SK-N-SH (cell line): ENCODE measurements at regions not wholly inside any gene's neighbourhood (a gene's known extent, or its start where the extent isn't known, plus 50 kb on each side); places are given as distances from the start of the nearest gene placed in this dataset.

Source experiments
- CTCF ChIA-PET: fragments of 300-600, 350-600 bp; formaldehyde crosslinking; extraction: SDS; loops from one replicate; lab custom pipeline; 2021; lab: Yijun Ruan, JAX
- POLR2A ChIA-PET: fragments of 350-600 bp; sonication (Branson Sonifier 250); formaldehyde crosslinking; extraction: SDS; loops from one replicate; lab custom pipeline; 2020; ENCODE audit warnings: antibody characterized with exemption, inconsistent platforms; lab: Yijun Ruan, JAX
- DNase-seq: peaks from one replicate; pipeline ENCODE4 v3.0.0; 2012
- H2AFZ ChIP-seq: fragments of 200-600 bp; sonication (generic); 2 replicates; pipeline ENCODE4 v1.8.1; 2016; ENCODE audit warnings: antibody characterized with exemption, mild to moderate bottlenecking, low read depth
- H3F3A ChIP-seq: fragments of 200-600 bp; sonication (generic); replicated peaks from 2 replicates; pipeline ENCODE3; 2016; ENCODE audit warnings: antibody characterized with exemption, mild to moderate bottlenecking; ENCODE audit not compliant: insufficient read depth
- H3K27ac ChIP-seq, 2 experiments: fragments of 200-500 bp in 1 of 2; fragments of 200-600 bp in 1 of 2; sonication (Bioruptor generic) in 1 of 2; sonication (generic), shearing (Covaris generic) in 1 of 2; 2 replicates each; pipeline versions ENCODE4 v1.5.1 to v1.6.1; 2014 to 2016; ENCODE audit warnings: low read depth in 2 of 2, inconsistent platforms in 1 of 2, low read length in 1 of 2, mild to moderate bottlenecking in 1 of 2, mixed read lengths in 1 of 2
- H3K27me3 ChIP-seq: fragments of 200-600 bp; sonication (generic), shearing (Covaris generic); 2 replicates; pipeline ENCODE4 v1.6.1; 2016; ENCODE audit warnings: mixed run types; ENCODE audit not compliant: insufficient read depth
- H3K36me3 ChIP-seq, 2 experiments: fragments of 200-500 bp in 1 of 2; fragments of 200-600 bp in 1 of 2; sonication (Bioruptor generic) in 1 of 2; sonication (generic) in 1 of 2; replicated peaks in 1 of 2; 2 replicates each; pipeline versions ENCODE3 to v1.5.1; 2014 to 2016; ENCODE audit warnings: low read length in 1 of 2, mild to moderate bottlenecking in 1 of 2; ENCODE audit not compliant: insufficient read depth in 2 of 2, control insufficient read depth in 1 of 2
- H3K4me1 ChIP-seq, 2 experiments: fragments of 200-500 bp in 1 of 2; fragments of 200-600 bp in 1 of 2; sonication (Bioruptor generic) in 1 of 2; sonication (generic), shearing (Covaris generic) in 1 of 2; 2 replicates each; pipeline versions ENCODE4 v1.5.1 to v1.6.1; 2014 to 2016; ENCODE audit warnings: low read depth in 1 of 2, low read length in 1 of 2, mixed run types in 1 of 2; ENCODE audit not compliant: insufficient read depth in 2 of 2, control insufficient read depth in 1 of 2
- H3K4me2 ChIP-seq: fragments of 200-600 bp; sonication (generic), shearing (Covaris generic); 2 replicates; pipeline ENCODE4 v1.6.1; 2017; ENCODE audit warnings: mixed run types
- H3K4me3 ChIP-seq, 2 experiments: fragments of 200-500 bp in 1 of 2; fragments of 200-600 bp in 1 of 2; sonication (Bioruptor generic) in 1 of 2; sonication (generic), shearing (Covaris generic) in 1 of 2; 2 replicates each; pipeline versions ENCODE4 v1.5.1 to v1.8.1; 2014 to 2016; ENCODE audit warnings: low read depth in 2 of 2, inconsistent platforms in 1 of 2, low read length in 1 of 2, mild to moderate bottlenecking in 1 of 2, mixed read lengths in 1 of 2, moderate library complexity in 1 of 2
- H3K79me2 ChIP-seq: fragments of 200-600 bp; sonication (generic); 2 replicates; pipeline ENCODE4 v1.8.1; 2017; ENCODE audit warnings: mild to moderate bottlenecking; ENCODE audit not compliant: insufficient read depth
- H3K9ac ChIP-seq: fragments of 200-600 bp; sonication (generic); 2 replicates; pipeline ENCODE4 v1.6.1; 2017; ENCODE audit warnings: mixed run types
- H3K9me2 ChIP-seq: fragments of 200-600 bp; sonication (generic); 2 replicates; pipeline ENCODE4 v1.6.1; 2017; ENCODE audit warnings: mixed run types
- H3K9me3 ChIP-seq: fragments of 200-600 bp; sonication (generic); 2 replicates; pipeline ENCODE4 v1.6.1; 2017; ENCODE audit warnings: mixed run types, mild to moderate bottlenecking, moderate library complexity
- H4K20me1 ChIP-seq: fragments of 200-600 bp; sonication (generic); 2 replicates; pipeline ENCODE4 v1.6.1; 2017; ENCODE audit warnings: mild to moderate bottlenecking, mixed run types; ENCODE audit not compliant: insufficient read depth
- CHD2 ChIP-seq: fragments of 150-350 bp; IDR thresholded peaks from 2 replicates; pipeline ENCODE4 v1.6.1; 2018; ENCODE audit warnings: low read length; ENCODE audit not compliant: partially characterized antibody
- CTCF ChIP-seq: fragments of 200-600 bp; sonication (generic); IDR thresholded peaks from 2 replicates; pipeline ENCODE4 v1.6.1; 2017; ENCODE audit warnings: antibody characterized with exemption, mild to moderate bottlenecking, moderate library complexity
- EP300 ChIP-seq, 2 experiments: IDR thresholded peaks; 2 replicates each; pipeline versions ENCODE4 v1.4.0 to v1.6.1; 2012; ENCODE audit warnings: borderline replicate concordance in 1 of 2, low read depth in 1 of 2, low read length in 1 of 2
- FOXJ3 ChIP-seq: sonication (generic); formaldehyde crosslinking; IDR thresholded peaks from 2 replicates; pipeline ENCODE4 v1.5.1; 2020; ENCODE audit warnings: mild to moderate bottlenecking, missing genetic modification reagents
- FOXM1 ChIP-seq: IDR thresholded peaks from 2 replicates; pipeline ENCODE4 v1.4.0; 2012; ENCODE audit warnings: low read depth, mild to moderate bottlenecking
- GABPA ChIP-seq: IDR thresholded peaks from 2 replicates; pipeline ENCODE4 v1.4.0; 2012; ENCODE audit warnings: low read depth, mild to moderate bottlenecking
- GATA2 ChIP-seq: sonication (generic); formaldehyde crosslinking; IDR thresholded peaks from 2 replicates; pipeline ENCODE4 v1.5.0; 2020; ENCODE audit warnings: mild to moderate bottlenecking, missing genetic modification reagents
- IRF3 ChIP-seq: fragments of 150-350 bp; IDR thresholded peaks from 2 replicates; pipeline ENCODE4 v1.6.1; 2016; ENCODE audit warnings: mild to moderate bottlenecking, low read depth, low read length
- MEF2A ChIP-seq: IDR thresholded peaks from 2 replicates; pipeline ENCODE4 v1.4.0; 2012; ENCODE audit warnings: low read depth, borderline replicate concordance
- MXI1 ChIP-seq: IDR thresholded peaks from 2 replicates; pipeline ENCODE4 v1.6.1; 2012; ENCODE audit warnings: mild to moderate bottlenecking, low read depth, low read length, improper control_type of control experiment
- POLR2AphosphoS5 ChIP-seq: IDR thresholded peaks from 2 replicates; pipeline ENCODE4 v1.6.1; 2012; ENCODE audit warnings: low read depth, low read length
- RAD21 ChIP-seq: IDR thresholded peaks from 2 replicates; pipeline ENCODE4 v1.6.1; 2012; ENCODE audit warnings: mild to moderate bottlenecking, low read length
- RCOR1 ChIP-seq: fragments of 150-350 bp; IDR thresholded peaks from 2 replicates; pipeline ENCODE4 v1.6.1; 2017; ENCODE audit warnings: antibody characterized with exemption, low read length
- REST ChIP-seq: IDR thresholded peaks from 2 replicates; pipeline ENCODE4 v1.6.1; 2012; ENCODE audit warnings: mild to moderate bottlenecking, low read depth, low read length, moderate library complexity
- SIN3A ChIP-seq: IDR thresholded peaks from 2 replicates; pipeline ENCODE4 v1.6.1; 2012; ENCODE audit warnings: low read depth, mild to moderate bottlenecking, low read length, moderate library complexity, borderline replicate concordance
- TCF12 ChIP-seq: IDR thresholded peaks from 2 replicates; pipeline ENCODE4 v1.4.0; 2012
- TEAD4 ChIP-seq: IDR thresholded peaks from 2 replicates; pipeline ENCODE4 v1.4.0; 2012; ENCODE audit warnings: mild to moderate bottlenecking, borderline replicate concordance; ENCODE audit not compliant: insufficient read depth
- USF1 ChIP-seq: IDR thresholded peaks from 2 replicates; pipeline ENCODE4 v1.4.0; 2012; ENCODE audit warnings: low read depth, borderline replicate concordance
- USF2 ChIP-seq: fragments of 150-350 bp; IDR thresholded peaks from 2 replicates; pipeline ENCODE4 v1.6.1; 2017; ENCODE audit warnings: antibody characterized with exemption, low read length, low read depth, borderline replicate concordance
- YY1 ChIP-seq: IDR thresholded peaks from 2 replicates; pipeline ENCODE4 v1.4.0; 2012; ENCODE audit warnings: low read depth, mild to moderate bottlenecking
- WGBS: methylation state at CpG from one replicate; pipeline ENCODE4 v1.1.6; 2017; ENCODE audit warnings: low lambda C conversion rate; 5-methylcytosine and 5-hydroxymethylcytosine counted together

- Histone ChIP-seq H3K27ac (no peak overlapping the region), H3K9me2 (no peaks in the 10 kb centered on the region), H3K36me3 (no peaks in the 10 kb centered on the region), H3K27me3 (no peaks in the 10 kb centered on the region), H3F3A (no peaks in the 10 kb centered on the region), H3K79me2 (no peaks in the 10 kb centered on the region), H3K4me3 (no peak overlapping the region), H4K20me1 (no peaks in the 10 kb centered on the region), H3K9ac (no peak overlapping the region), H3K9me3 (no peaks in the 10 kb centered on the region), H3K4me1 (no peaks in the 10 kb centered on the region), H2AFZ (no peak overlapping the region), H3K4me2 (no peak overlapping the region)
- CTCF ChIA-PET = no interaction called here
- POLR2A ChIA-PET = no interaction called here
- no peak for DNase-seq
- no peak for TF ChIP-seq MEF2A
- no peak for TF ChIP-seq TCF12
- TF ChIP-seq GABPA = no peak
- TF ChIP-seq FOXM1 = no peak
- TF ChIP-seq USF1 = no peak
- TF ChIP-seq RAD21 = no peak
- no peak for TF ChIP-seq YY1
- TF ChIP-seq RCOR1 = no peak
- TF ChIP-seq, all 33 proteins: peak for 0
Observed at GRCh38 chr10:37667736-37668135, 189.7 kb downstream of the ZNF248 start.

GRCh38 chr10:37654466-37654865 is 202.9 kb downstream of the ZNF248 start:
- CTCF ChIA-PET = no interaction called here
- H3K27ac ChIP-seq = no peak overlapping the region
- 0% methylated on average over 1 of the region's 2 CpGs for WGBS
- DNase-seq = no peak
- no peaks in the 10 kb centered on the region for H3K36me3 ChIP-seq
- no peaks in the 10 kb centered on the region for H3K27me3 ChIP-seq
- no peaks in the 10 kb centered on the region for H3K9me3 ChIP-seq
- H3K4me1 ChIP-seq = no peaks in the 10 kb centered on the region
- POLR2A ChIA-PET = no interaction called here
- H3K9ac ChIP-seq = no peak overlapping the region
- no peak overlapping the region for H2AFZ ChIP-seq
- no peak overlapping the region for H3K4me3 ChIP-seq
- H3K79me2 ChIP-seq = no peaks in the 10 kb centered on the region
- no peak overlapping the region for H3K4me2 ChIP-seq
- no peaks in the 10 kb centered on the region for H3F3A ChIP-seq
- H3K9me2 ChIP-seq = no peaks in the 10 kb centered on the region
- H4K20me1 ChIP-seq = no peaks in the 10 kb centered on the region
- TF ChIP-seq POLR2AphosphoS5 (no peak), USF2 (no peak), MXI1 (no peak), TEAD4 (no peak), EP300 (IDR thresholded peaks at IDR 0.05; ENCODE audit: borderline replicate concordance in 1 of 2, low read depth in 1 of 2, low read length in 1 of 2) (no peak), TCF12 (no peak), SIN3A (no peak), REST (no peak), GATA2 (CRISPR knock-in tag) (no peak), GABPA (no peak), USF1 (no peak), CTCF (no peak), CHD2 (no peak), FOXJ3 (CRISPR knock-in tag) (no peak), FOXM1 (no peak), IRF3 (no peak)
